HepG2 (cell line): ENCODE measurements at regions not wholly inside any gene's neighbourhood (a gene's known extent, or its start where the extent isn't known, plus 50 kb on each side); places are given as distances from the start of the nearest gene placed in this dataset.

Source experiments
- TCF7 ChIP-seq: sonication (generic); IDR thresholded peaks from 2 replicates; pipeline ENCODE4 v1.6.1; 2016; ENCODE audit warnings: antibody characterized with exemption, low read depth
- ZFP41 ChIP-seq: sonication (generic); formaldehyde crosslinking; IDR thresholded peaks from 2 replicates; pipeline ENCODE4 v1.4.0; 2020; ENCODE audit warnings: mild to moderate bottlenecking, missing genetic modification reagents, borderline replicate concordance
- TF ChIP-seq, protein P1 (sequence below): fragments of 450-650 bp; IDR thresholded peaks from 2 replicates; pipeline ENCODE4 v1.6.1; 2016

DNA sequence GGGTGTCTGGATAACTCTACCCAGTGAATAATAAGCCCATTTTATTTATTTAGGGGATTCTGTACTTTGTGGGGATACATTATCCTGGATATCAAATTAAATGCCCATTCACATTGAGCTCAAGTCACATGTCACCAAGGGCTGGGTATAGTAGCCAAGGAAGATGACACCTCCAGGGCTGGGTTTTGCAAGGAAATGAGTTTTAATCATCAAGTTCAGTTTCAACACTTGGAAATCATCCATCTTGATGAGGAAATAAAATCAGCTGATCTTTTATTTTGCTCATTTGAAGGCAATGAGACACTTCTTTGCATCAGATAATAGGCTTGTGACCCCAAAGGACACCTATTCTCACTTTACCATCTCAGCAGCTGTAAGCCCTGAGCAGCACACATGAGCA lies 80.0 kb upstream of the TNR start:
- TF ChIP-seq TCF7 (no peak), ZFP41 (CRISPR knock-in tag) (no peak)
- TF ChIP-seq, protein P1, sequence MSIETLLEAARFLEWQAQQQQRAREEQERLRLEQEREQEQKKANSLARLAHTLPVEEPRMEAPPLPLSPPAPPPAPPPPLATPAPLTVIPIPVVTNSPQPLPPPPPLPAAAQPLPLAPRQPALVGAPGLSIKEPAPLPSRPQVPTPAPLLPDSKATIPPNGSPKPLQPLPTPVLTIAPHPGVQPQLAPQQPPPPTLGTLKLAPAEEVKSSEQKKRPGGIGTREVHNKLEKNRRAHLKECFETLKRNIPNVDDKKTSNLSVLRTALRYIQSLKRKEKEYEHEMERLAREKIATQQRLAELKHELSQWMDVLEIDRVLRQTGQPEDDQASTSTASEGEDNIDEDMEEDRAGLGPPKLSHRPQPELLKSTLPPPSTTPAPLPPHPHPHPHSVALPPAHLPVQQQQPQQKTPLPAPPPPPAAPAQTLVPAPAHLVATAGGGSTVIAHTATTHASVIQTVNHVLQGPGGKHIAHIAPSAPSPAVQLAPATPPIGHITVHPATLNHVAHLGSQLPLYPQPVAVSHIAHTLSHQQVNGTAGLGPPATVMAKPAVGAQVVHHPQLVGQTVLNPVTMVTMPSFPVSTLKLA, result no peak
